WTC11 (cell line): ENCODE measurements at regions not wholly inside any gene's neighbourhood (a gene's known extent, or its start where the extent isn't known, plus 50 kb on each side); places are given as distances from the start of the nearest gene placed in this dataset.

ENCODE experiments used
- ATAC-seq: fragments of 200-7000 bp; cut with Tn5 transposase; 2 replicates; pipeline ENCODE4 v1.10.0; 2021; ENCODE audit warnings: mild to moderate bottlenecking, moderate library complexity
- CTCF ChIA-PET: fragments of 300-600 bp; sonication (Branson Sonifier 250); formaldehyde crosslinking; loops from one replicate; lab custom pipeline; 2021; ENCODE audit warnings: antibody characterized with exemption; lab: Charles Lee
- POLR2A ChIA-PET: fragments of 350-600 bp; sonication (Branson Sonifier 250); formaldehyde crosslinking; loops from one replicate; lab custom pipeline; 2021; ENCODE audit warnings: antibody characterized with exemption; lab: Charles Lee
- DNase-seq: peaks from one replicate; pipeline ENCODE4 v3.0.0; 2021; ENCODE audit warnings: low spot score
- H3K27ac Mint-ChIP-seq: 2 replicates; pipeline ENCODE4 v1.8.0; 2021; ENCODE audit warnings: mixed read lengths
- H3K27me3 Mint-ChIP-seq: 2 replicates; pipeline ENCODE4 v1.8.0; 2021; ENCODE audit warnings: low read depth, mild to moderate bottlenecking, moderate library complexity, mixed read lengths
- H3K36me3 Mint-ChIP-seq: 2 replicates; pipeline ENCODE4 v1.8.0; 2021; ENCODE audit warnings: mixed read lengths
- H3K4me1 Mint-ChIP-seq: 2 replicates; pipeline ENCODE4 v1.8.0; 2022; ENCODE audit warnings: mixed read lengths
- H3K4me3 Mint-ChIP-seq: 2 replicates; pipeline ENCODE4 v1.8.0; 2021; ENCODE audit warnings: mild to moderate bottlenecking, moderate library complexity, mixed read lengths
- H3K9me3 Mint-ChIP-seq: 2 replicates; pipeline ENCODE4 v1.8.0; 2021; ENCODE audit warnings: mixed read lengths
- GRHL2 ChIP-seq: fragments of 250-450 bp; sonication (Bioruptor Pico); IDR thresholded peaks from 2 replicates; pipeline ENCODE4 v1.8.0; 2022; ENCODE audit warnings: mild to moderate bottlenecking, moderate library complexity; ENCODE audit not compliant: insufficient replicate concordance, severe bottlenecking
- MXD4 ChIP-seq: fragments of 250-450 bp; sonication (Bioruptor Pico); IDR thresholded peaks from 2 replicates; pipeline ENCODE4 v1.8.0; 2021; ENCODE audit warnings: mild to moderate bottlenecking, moderate library complexity, borderline replicate concordance
- NFYB ChIP-seq: sonication (generic); formaldehyde crosslinking; conservative IDR thresholded peaks from 2 replicates; pipeline ENCODE4 v1.8.0; 2022; ENCODE audit warnings: low read depth, missing genetic modification reagents
- OVOL2 ChIP-seq: fragments of 250-450 bp; sonication (Bioruptor Pico); IDR thresholded peaks from 2 replicates; pipeline ENCODE4 v1.9.0; 2021; ENCODE audit warnings: mild to moderate bottlenecking, borderline replicate concordance
- RORB ChIP-seq: fragments of 250-450 bp; sonication (Bioruptor Pico); IDR thresholded peaks from 2 replicates; pipeline ENCODE4 v1.9.0; 2021; ENCODE audit warnings: mild to moderate bottlenecking
- SOX15 ChIP-seq: fragments of 250-450 bp; sonication (Bioruptor Pico); IDR thresholded peaks from 2 replicates; pipeline ENCODE4 v1.9.0; 2021; ENCODE audit warnings: mild to moderate bottlenecking
- SP1 ChIP-seq: sonication (generic); formaldehyde crosslinking; conservative IDR thresholded peaks from 2 replicates; pipeline ENCODE4 v1.8.1; 2022; ENCODE audit warnings: missing genetic modification reagents
- ZNF232 ChIP-seq: sonication (generic); formaldehyde crosslinking; IDR thresholded peaks from 2 replicates; pipeline ENCODE4 v1.8.0; 2022; ENCODE audit warnings: mild to moderate bottlenecking, missing genetic modification reagents
- ZNF263 ChIP-seq: sonication (generic); formaldehyde crosslinking; IDR thresholded peaks from 2 replicates; pipeline ENCODE4 v1.8.1; 2022; ENCODE audit warnings: low read depth, mild to moderate bottlenecking, moderate library complexity, missing genetic modification reagents
- ZNF416 ChIP-seq: fragments of 250-450 bp; sonication (Bioruptor Pico); IDR thresholded peaks from 2 replicates; pipeline ENCODE4 v1.9.0; 2021; ENCODE audit warnings: mild to moderate bottlenecking, inconsistent platforms
- TF ChIP-seq, protein P1 (sequence below): fragments of 250-450 bp; sonication (Bioruptor Pico); conservative IDR thresholded peaks from 2 replicates; pipeline ENCODE4 v1.9.0; 2021; ENCODE audit warnings: mild to moderate bottlenecking
- TF ChIP-seq, protein P2 (sequence below): sonication (generic); formaldehyde crosslinking; IDR thresholded peaks from 2 replicates; pipeline ENCODE4 v1.8.1; 2022; ENCODE audit warnings: mild to moderate bottlenecking, missing genetic modification reagents, moderate library complexity, borderline replicate concordance
- TF ChIP-seq, protein P3 (sequence below): sonication (generic); formaldehyde crosslinking; IDR thresholded peaks from 2 replicates; pipeline ENCODE4 v1.8.0; 2022; ENCODE audit warnings: mild to moderate bottlenecking, missing genetic modification reagents
- TF ChIP-seq, protein P4 (sequence below): sonication (generic); formaldehyde crosslinking; IDR thresholded peaks from 2 replicates; pipeline ENCODE4 v1.8.0; 2022; ENCODE audit warnings: mild to moderate bottlenecking, missing genetic modification reagents
- TF ChIP-seq, protein P5 (sequence below): sonication (generic); formaldehyde crosslinking; IDR thresholded peaks from 2 replicates; pipeline ENCODE4 v1.8.1; 2023; ENCODE audit warnings: mild to moderate bottlenecking, missing genetic modification reagents, moderate library complexity
- TF ChIP-seq, protein P6 (sequence below): sonication (generic); formaldehyde crosslinking; IDR thresholded peaks from 2 replicates; pipeline ENCODE4 v1.8.1; 2022; ENCODE audit warnings: missing genetic modification reagents, borderline replicate concordance

DNA sequence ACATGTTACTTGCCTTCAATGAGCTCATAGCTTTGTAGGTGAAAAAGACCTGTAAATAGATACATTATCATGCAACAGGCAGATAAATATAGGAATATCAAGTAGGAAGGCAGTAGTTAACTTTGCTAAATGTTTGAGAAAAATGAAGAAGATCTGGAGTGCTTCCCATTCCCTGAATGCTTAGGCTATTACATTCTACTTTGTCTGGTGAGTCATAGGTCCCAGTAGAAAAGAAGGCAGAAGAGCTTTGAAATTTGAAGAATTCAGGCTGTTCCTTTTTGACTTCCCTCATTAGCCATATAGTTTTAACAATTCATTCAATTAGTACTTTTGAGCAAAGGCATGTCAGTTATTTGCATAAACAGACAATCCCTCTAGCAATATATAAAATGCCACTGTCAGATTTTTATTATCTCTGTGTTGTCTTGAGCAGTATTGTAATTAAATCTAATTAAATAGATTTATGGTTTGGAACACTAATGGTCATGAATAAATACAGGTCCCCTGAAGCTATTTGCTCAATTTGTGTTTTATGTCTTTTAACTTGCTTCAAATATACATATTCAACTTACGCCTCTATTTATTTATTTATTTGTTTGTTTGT, 875.0 kb downstream of the REEP3 start:
- Mint-ChIP-seq H3K4me3 (no peak overlapping the region), H3K9me3 (peaks cover 19% of the 10 kb centered on the region), H3K27me3 (no peaks in the 10 kb centered on the region), H3K4me1 (peaks cover 23% of the 10 kb centered on the region), H3K36me3 (no peaks in the 10 kb centered on the region), H3K27ac (no peak overlapping the region)
- POLR2A ChIA-PET: no interaction called here
- DNase-seq: no peak
- TF ChIP-seq, protein P1, sequence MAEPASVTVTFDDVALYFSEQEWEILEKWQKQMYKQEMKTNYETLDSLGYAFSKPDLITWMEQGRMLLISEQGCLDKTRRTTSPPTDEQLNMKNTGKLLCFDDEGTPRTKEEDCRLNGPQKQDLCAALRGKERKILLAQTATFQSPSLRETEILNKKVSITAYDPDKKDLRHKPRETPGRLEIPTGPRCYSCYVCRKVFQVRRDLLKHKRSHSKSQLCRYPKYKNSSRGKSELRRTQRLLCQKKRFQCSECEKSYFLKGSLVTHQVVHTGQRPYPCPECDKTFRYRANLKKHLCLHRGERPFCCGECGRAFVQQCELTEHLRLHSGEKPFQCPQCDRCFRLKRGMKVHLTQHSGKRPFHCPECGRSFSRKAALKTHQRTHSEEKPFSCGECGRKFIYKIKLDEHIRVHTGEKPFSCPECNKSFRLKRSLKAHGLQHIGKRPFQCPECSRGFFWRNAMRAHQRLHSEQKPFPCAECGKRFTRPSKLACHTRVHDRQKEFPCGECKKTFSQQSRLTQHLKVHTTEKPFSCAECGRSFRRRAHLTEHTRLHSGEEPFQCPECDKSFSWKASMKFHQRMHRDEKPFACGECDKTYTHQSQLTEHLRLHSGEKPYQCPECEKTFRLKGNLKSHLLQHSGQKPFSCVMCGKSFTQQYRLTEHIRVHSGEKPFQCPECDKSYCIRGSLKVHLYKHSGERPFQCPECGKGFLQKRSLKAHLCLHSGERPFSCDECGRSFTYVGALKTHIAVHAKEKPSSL: no peak
- TF ChIP-seq, protein P2, sequence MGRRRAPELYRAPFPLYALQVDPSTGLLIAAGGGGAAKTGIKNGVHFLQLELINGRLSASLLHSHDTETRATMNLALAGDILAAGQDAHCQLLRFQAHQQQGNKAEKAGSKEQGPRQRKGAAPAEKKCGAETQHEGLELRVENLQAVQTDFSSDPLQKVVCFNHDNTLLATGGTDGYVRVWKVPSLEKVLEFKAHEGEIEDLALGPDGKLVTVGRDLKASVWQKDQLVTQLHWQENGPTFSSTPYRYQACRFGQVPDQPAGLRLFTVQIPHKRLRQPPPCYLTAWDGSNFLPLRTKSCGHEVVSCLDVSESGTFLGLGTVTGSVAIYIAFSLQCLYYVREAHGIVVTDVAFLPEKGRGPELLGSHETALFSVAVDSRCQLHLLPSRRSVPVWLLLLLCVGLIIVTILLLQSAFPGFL (CRISPR knock-in tag): no peak
- TF ChIP-seq MXD4 (no peak), SP1 (no peak)
- 0 out of 2 replicates have a peak, but pooled peaks have one; percentile 32 for ATAC-seq
- CTCF ChIA-PET: interaction anchor here (0.6 to 1.0 kb wide), 2 partner anchors 34 to 642 kb away, joined by 3 to 4 read pairs; no protein-coding TSS in a partner anchor

DNA sequence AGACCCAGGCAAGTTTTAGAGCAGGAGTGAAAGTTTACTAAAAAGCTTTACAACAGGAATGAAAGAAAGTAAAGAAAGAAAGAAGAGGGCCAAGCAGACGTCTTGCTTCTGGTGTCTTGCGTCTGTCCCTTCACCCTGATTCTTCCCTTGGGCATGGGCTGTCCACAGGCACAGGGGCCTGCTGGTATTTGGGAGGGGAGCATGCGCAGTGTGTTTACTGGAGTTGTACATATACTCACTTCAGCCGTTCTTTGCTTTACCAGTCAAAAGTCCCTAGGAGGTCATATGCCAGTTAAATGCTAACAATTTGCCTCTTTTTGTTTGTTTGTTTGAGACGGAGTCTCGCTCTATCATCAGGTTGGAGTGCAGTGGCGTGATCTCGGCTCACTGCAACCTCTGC, 875.9 kb downstream of the REEP3 start:
- Mint-ChIP-seq H3K4me1 (peaks cover 27% of the 10 kb centered on the region), H3K4me3 (no peak overlapping the region), H3K9me3 (peaks cover 19% of the 10 kb centered on the region), H3K27me3 (no peaks in the 10 kb centered on the region), H3K27ac (no peak overlapping the region), H3K36me3 (no peaks in the 10 kb centered on the region)
- ChIA-PET POLR2A (no interaction called here), CTCF (no interaction called here)
- TF ChIP-seq, protein P3, sequence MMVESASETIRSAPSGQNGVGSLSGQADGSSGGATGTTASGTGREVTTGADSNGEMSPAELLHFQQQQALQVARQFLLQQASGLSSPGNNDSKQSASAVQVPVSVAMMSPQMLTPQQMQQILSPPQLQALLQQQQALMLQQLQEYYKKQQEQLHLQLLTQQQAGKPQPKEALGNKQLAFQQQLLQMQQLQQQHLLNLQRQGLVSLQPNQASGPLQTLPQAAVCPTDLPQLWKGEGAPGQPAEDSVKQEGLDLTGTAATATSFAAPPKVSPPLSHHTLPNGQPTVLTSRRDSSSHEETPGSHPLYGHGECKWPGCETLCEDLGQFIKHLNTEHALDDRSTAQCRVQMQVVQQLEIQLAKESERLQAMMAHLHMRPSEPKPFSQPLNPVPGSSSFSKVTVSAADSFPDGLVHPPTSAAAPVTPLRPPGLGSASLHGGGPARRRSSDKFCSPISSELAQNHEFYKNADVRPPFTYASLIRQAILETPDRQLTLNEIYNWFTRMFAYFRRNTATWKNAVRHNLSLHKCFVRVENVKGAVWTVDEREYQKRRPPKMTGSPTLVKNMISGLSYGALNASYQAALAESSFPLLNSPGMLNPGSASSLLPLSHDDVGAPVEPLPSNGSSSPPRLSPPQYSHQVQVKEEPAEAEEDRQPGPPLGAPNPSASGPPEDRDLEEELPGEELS (CRISPR knock-in tag): no peak
- TF ChIP-seq NFYB (no peak), OVOL2 (no peak), ZNF263 (CRISPR knock-in tag) (no peak), ZNF416 (CRISPR knock-in tag) (no peak), SOX15 (CRISPR knock-in tag) (no peak), GRHL2 (CRISPR knock-in tag) (no peak), RORB (CRISPR knock-in tag) (no peak), ZNF232 (CRISPR knock-in tag) (no peak)
- TF ChIP-seq, protein P4, sequence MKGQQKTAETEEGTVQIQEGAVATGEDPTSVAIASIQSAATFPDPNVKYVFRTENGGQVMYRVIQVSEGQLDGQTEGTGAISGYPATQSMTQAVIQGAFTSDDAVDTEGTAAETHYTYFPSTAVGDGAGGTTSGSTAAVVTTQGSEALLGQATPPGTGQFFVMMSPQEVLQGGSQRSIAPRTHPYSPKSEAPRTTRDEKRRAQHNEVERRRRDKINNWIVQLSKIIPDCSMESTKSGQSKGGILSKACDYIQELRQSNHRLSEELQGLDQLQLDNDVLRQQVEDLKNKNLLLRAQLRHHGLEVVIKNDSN (CRISPR knock-in tag): no peak
- TF ChIP-seq, protein P5, sequence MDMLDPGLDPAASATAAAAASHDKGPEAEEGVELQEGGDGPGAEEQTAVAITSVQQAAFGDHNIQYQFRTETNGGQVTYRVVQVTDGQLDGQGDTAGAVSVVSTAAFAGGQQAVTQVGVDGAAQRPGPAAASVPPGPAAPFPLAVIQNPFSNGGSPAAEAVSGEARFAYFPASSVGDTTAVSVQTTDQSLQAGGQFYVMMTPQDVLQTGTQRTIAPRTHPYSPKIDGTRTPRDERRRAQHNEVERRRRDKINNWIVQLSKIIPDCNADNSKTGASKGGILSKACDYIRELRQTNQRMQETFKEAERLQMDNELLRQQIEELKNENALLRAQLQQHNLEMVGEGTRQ: no peak
- TF ChIP-seq, protein P6, sequence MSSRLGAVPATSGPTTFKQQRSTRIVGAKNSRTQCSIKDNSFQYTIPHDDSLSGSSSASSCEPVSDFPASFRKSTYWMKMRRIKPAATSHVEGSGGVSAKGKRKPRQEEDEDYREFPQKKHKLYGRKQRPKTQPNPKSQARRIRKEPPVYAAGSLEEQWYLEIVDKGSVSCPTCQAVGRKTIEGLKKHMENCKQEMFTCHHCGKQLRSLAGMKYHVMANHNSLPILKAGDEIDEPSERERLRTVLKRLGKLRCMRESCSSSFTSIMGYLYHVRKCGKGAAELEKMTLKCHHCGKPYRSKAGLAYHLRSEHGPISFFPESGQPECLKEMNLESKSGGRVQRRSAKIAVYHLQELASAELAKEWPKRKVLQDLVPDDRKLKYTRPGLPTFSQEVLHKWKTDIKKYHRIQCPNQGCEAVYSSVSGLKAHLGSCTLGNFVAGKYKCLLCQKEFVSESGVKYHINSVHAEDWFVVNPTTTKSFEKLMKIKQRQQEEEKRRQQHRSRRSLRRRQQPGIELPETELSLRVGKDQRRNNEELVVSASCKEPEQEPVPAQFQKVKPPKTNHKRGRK: no peak
- no peak for DNase-seq
- ATAC-seq: no peak
